LHCN-M2 (cell line): ENCODE measurements at regions not wholly inside any gene's neighbourhood (a gene's known extent, or its start where the extent isn't known, plus 50 kb on each side); places are given as distances from the start of the nearest gene placed in this dataset.
A peak's percentile ranks its signal among the peaks of the same experiment; 100 is the strongest.

Experiments used
- DNase-seq: peaks from one replicate; pipeline ENCODE4 v3.0.0-alpha.2; 2012; ENCODE audit warnings: low read depth

DNA sequence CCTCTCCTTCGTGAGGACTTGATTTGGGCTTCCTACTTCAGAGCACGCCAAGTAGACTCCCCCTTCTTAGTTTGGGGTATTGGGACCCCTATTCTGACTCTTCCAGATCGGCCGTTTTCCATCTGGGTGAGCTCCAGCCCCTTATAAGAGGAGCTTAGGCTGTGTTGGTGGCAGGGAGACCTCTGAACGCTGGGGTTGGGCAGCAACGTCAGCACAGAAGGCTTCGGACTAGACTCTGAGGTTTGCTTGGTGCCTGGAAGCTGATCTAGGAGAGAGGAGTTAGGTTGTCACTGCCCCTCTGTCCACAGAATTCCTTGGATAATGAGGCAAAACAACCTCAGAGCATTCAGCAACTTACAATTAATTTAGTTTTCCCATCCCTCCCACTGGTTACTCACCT lies 99.2 kb upstream of the RTL1 start:
- DNase-seq = no peak

GRCh38 chr14:101004176-101004575 lies 100.7 kb upstream of the RTL1 start:
- no peak for DNase-seq

DNA sequence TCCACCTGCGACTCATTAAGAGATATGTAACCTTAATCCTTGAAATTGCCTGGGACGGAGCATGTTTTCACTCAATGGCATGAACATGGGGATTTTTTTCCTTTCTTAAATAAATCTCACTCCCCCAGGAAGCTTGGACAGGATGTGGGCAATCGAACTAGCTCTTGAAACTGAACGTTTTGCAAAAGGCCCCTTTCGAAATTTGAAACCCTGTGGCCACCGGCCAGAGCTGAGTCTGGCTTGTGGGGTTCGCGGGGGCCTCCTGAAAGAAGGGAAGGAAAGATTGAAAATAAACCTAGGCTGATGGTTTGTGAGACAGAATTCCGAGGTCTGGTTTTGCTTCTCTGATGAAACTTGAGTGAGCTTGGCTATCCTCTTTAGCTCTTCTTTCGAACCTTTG lies 101.4 kb upstream of the RTL1 start:
- no peak for DNase-seq

- DNase-seq = no peak
Observed at GRCh38 chr14:101005447-101005846, 101.9 kb upstream of the RTL1 start.

- no peak for DNase-seq
Observed at GRCh38 chr14:101006008-101006407, 102.5 kb upstream of the RTL1 start.

- no peak for DNase-seq
Observed at GRCh38 chr14:101007004-101007614, 103.6 kb upstream of the RTL1 start.

- no peak for DNase-seq
Observed at GRCh38 chr14:101007765-101008164, 104.2 kb upstream of the RTL1 start.

DNA sequence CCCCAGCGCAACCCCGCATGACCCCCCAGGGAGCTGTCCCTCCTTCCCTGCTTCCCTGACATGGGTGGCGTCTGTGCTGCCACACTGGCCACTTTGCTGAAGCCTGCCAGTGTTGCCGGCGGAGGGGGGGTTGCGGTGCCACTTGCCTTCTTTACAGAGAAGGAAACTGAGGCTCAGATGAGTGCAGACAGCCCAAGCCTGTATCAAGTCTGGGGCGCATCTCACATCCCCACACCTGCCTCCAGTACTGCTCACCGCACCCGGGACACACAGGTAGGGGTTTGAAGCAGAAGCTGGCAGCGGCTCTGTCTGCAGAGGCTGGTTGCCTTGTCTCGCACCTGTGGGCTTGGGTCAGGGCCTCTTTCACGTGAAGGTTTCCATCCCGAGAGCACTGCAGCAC lies 104.7 kb upstream of the RTL1 start:
- no peak for DNase-seq

DNA sequence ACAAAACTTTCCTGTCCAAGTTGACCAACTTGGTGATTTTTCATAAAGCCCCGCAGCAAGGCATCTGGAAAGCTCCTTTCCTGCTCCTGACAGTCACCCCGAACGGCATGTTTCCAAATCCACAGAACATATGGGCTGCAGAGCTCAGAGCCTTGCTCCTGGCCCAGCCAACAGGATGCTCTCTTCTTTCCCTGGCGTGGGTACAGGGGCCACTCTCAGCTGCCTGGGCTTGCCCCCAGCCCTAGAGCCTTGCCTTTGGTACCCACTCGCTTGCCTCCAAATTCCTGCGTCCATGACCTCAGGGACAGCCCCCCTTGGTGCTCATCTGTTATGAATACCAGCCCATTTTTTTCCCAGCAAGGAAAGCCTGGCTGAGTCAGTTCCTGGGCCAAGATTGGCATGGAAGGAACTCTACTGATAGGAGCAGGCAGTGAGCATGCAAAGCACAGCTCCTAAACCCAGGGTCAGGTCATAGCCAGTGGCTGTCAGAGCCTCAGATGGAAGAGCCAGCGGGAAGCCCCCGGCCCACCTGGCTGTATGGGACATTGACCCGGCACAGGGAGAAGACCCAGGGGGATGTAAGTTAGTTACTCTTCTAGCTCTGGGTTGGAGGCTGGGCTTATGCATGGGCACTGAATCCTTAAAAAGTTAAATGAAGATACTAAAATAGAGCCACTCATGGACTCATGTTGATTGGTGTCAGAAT lies 105.3 kb upstream of the RTL1 start:
- DNase-seq = no peak

GRCh38 chr14:101009531-101009930 lies 106.0 kb upstream of the RTL1 start:
- no peak for DNase-seq

DNA sequence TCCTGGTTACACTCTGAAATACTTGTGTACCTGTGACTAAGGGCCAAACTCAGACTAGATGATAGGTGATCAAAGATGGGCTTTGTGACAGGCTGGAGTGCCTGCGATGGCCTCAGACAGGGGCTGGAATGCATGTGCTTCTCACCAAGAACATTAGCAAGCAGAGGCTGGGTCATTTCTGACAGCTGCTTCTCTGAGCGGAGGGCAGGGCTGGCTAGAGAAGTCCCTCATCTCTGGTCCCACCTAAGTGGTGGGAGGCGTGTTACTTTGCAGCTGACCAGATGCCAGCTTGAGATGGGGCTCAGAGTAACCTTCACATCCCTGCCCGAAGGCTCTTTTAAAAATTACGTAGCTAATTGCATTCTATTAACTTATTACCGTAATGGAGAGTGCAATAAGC lies 106.8 kb upstream of the RTL1 start:
- no peak for DNase-seq

GRCh38 chr14:101010835-101011234 lies 107.3 kb upstream of the RTL1 start:
- no peak for DNase-seq

DNA sequence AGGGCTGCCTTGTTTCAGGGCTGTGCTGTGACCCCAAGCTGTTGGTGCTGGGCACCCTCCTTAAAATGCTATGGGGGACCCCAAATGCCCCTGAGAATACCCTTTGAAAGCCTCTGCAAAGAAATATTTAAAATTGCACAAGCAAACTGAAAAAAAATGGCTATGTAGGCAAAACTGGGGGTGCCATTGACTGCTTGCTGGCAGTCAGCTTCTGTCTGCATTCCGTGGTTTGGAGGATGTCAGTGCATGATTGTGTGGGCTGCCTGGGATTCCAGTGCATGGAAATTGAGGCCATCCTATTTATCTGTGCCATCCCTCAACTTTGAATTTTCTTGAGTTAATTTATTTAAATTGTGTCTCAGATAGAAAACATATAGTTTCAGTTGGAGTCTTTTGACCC lies 113.7 kb upstream of the RTL1 start:
- peak; percentile 45 for DNase-seq

- no peak for DNase-seq
Observed at GRCh38 chr14:101017806-101018560, 114.5 kb upstream of the RTL1 start.

DNA sequence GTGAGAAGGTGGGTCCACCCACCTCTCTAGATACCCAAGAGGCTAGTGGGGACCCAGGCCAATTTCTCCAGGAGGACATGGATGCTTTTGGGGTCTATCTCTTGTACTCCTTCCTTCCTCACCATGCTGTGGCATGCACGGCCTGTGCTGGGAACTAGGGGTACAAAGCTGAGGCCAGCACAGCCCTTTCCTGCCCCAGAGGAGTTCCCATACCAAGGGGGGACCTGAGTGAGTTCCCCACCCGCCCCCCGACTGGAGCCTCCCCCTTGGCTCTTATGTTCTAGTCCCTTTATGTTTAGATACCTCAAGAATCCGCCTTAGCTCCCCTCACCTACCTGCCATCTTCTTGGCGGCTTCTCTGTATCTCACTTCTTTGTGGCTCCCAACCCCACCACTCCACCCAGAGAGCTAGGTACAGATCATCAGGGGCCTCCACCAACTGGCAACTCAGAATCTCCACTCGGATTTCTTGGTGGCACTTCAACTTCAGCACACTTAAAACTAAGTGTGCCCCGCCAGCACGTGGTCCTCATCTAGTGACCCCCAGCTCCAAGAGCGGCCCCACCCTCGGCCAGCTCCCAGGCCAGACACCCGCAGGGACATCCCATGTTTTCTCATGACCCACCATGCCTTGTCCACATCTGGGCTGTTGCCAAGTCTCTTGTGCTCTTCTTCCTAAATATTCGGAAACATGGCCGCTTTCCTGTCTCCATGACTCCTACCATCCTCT lies 115.2 kb upstream of the RTL1 start:
- no peak for DNase-seq

GRCh38 chr14:101019541-101019940 lies 116.0 kb upstream of the RTL1 start:
- no peak for DNase-seq

- no peak for DNase-seq
Observed at GRCh38 chr14:101019990-101020710, 116.6 kb upstream of the RTL1 start.

GRCh38 chr14:101020834-101021370 lies 117.4 kb upstream of the RTL1 start:
- DNase-seq = no peak

DNA sequence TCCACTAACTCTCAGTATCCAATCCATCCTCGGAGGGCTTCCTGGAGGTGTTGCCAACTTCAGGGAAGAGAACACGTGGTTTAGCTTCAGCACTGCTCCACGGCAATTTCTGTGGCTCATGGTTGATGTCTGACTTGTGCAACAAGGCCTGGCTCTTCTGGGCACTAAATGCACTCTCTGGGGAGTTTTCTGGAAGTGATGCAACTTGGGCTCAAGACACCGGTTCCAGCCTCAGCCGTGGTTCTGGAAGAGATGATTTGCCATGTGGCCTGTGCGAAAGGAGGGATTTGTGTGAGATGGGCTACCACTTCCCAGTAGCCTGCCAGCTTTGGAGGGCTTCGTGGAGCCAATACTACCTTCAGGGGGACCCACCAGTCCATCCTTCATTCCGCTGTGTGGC lies 118.6 kb upstream of the RTL1 start:
- no peak for DNase-seq

GRCh38 chr14:101022916-101023435 lies 119.5 kb upstream of the RTL1 start:
- no peak for DNase-seq

GRCh38 chr14:101024686-101025085 lies 121.2 kb upstream of the RTL1 start:
- DNase-seq = no peak
